SK-MEL-5 (cell line): ENCODE measurements at regions not wholly inside any gene's neighbourhood (a gene's known extent, or its start where the extent isn't known, plus 50 kb on each side); places are given as distances from the start of the nearest gene placed in this dataset.
"Not testable (repeated sequence)": the region's sequence is repeated elsewhere in the genome, so short reads cannot be mapped to it uniquely, and the experiment has no call there.

Experiments
- DNase-seq: peaks from one replicate; pipeline ENCODE4 v3.0.0-alpha.2; 2016; ENCODE audit warnings: low read depth, low spot score
- in situ Hi-C: cut with HindIII; loops from 2 replicates; pipeline ENCODE4 v1.10.0; 2016; ENCODE audit warnings: low sequenced_read_pairs, high pct_unique_total_duplicates, low pct_unique_long_range_greater_than_20kb
- small RNA-seq, 2 experiments: library from RNA; depleted of rRNA; stranded (forward); fragments of <200 nt; gene quantifications; one replicate each; pipeline ENCODE3, GENCODE V24; 2014

GRCh38 chr9:40883423-40884071 lies 244.9 kb downstream of the FOXD4L6 start:
- in situ Hi-C loops, DNase-seq: not testable (repeated sequence)

- DNase-seq, in situ Hi-C loops: not testable (repeated sequence)
Measured at GRCh38 chr9:40873753-40874295, 254.7 kb downstream of the FOXD4L6 start.

GRCh38 chr9:40868437-40868836 lies 260.0 kb downstream of the FOXD4L6 start:
- DNase-seq, in situ Hi-C loops: not testable (repeated sequence)

Small RNA genes lying in the stretch of these regions (small RNA-seq; reads per million reads assigned to genes)
- 0 reads per million in 2 experiments for gene AL353626.2
- gene MIR1299 = 0 reads per million in 2 experiments
